ENCODE measurements at regions not wholly inside any gene's neighbourhood (a gene's known extent, or its start where the extent isn't known, plus 50 kb on each side); places are given as distances from the start of the nearest gene placed in this dataset.

GRCh38 chr5:125316391-125316790 is 570.0 kb upstream of the ZNF608 start:
- no peak overlapping the region for H3K27ac Mint-ChIP-seq
- ChIA-PET POLR2A (no interaction called here), CTCF (no interaction called here)
- ATAC-seq: no peak
- H3K4me1 Mint-ChIP-seq (ENCODE audit: low read depth): no peaks in the 10 kb centered on the region
- peaks cover 6% of the 10 kb centered on the region for H3K9me3 Mint-ChIP-seq (ENCODE audit: insufficient read depth)
- no peak overlapping the region for H3K4me3 Mint-ChIP-seq
- no peak for DNase-seq
- no peaks in the 10 kb centered on the region for H3K27me3 Mint-ChIP-seq (ENCODE audit: low read depth)
- no peaks in the 10 kb centered on the region for H3K36me3 Mint-ChIP-seq (ENCODE audit: low read depth)

- no peak overlapping the region for H3K27ac Mint-ChIP-seq
- H3K9me3 Mint-ChIP-seq (ENCODE audit: insufficient read depth): peaks cover 4% of the 10 kb centered on the region
- no peaks in the 10 kb centered on the region for H3K4me1 Mint-ChIP-seq (ENCODE audit: low read depth)
- H3K27me3 Mint-ChIP-seq (ENCODE audit: low read depth): no peaks in the 10 kb centered on the region
- POLR2A ChIA-PET: no interaction called here
- DNase-seq (no peak), ATAC-seq (no peak)
- H3K4me3 Mint-ChIP-seq: no peak overlapping the region
- H3K36me3 Mint-ChIP-seq (ENCODE audit: low read depth): no peaks in the 10 kb centered on the region
- CTCF ChIA-PET: no interaction called here
Measured at GRCh38 chr5:125316915-125317535, 570.6 kb upstream of the ZNF608 start.

- H3K36me3 Mint-ChIP-seq (ENCODE audit: low read depth): no peaks in the 10 kb centered on the region
- ChIA-PET POLR2A (no interaction called here), CTCF (no interaction called here)
- ATAC-seq: no peak
- no peak for DNase-seq
- H3K4me1 Mint-ChIP-seq (ENCODE audit: low read depth): no peaks in the 10 kb centered on the region
- H3K27ac Mint-ChIP-seq: no peak overlapping the region
- no peaks in the 10 kb centered on the region for H3K9me3 Mint-ChIP-seq (ENCODE audit: insufficient read depth)
- H3K27me3 Mint-ChIP-seq (ENCODE audit: low read depth): no peaks in the 10 kb centered on the region
- H3K4me3 Mint-ChIP-seq: no peak overlapping the region
Measured at GRCh38 chr5:125317536-125317995, 571.1 kb upstream of the ZNF608 start.

GRCh38 chr5:125321654-125322053 is 575.2 kb upstream of the ZNF608 start:
- ChIA-PET POLR2A (no interaction called here), CTCF (no interaction called here)
- Mint-ChIP-seq H3K36me3 (ENCODE audit: low read depth) (no peaks in the 10 kb centered on the region), H3K4me3 (no peak overlapping the region), H3K27ac (no peak overlapping the region), H3K4me1 (ENCODE audit: low read depth) (no peaks in the 10 kb centered on the region), H3K27me3 (ENCODE audit: low read depth) (no peaks in the 10 kb centered on the region), H3K9me3 (ENCODE audit: insufficient read depth) (no peaks in the 10 kb centered on the region)
- no peak for ATAC-seq
- no peak for DNase-seq

GRCh38 chr5:125323613-125324012 is 577.2 kb upstream of the ZNF608 start:
- ChIA-PET POLR2A (no interaction called here), CTCF (no interaction called here)
- no peak for DNase-seq
- no peaks in the 10 kb centered on the region for H3K4me1 Mint-ChIP-seq (ENCODE audit: low read depth)
- no peaks in the 10 kb centered on the region for H3K27me3 Mint-ChIP-seq (ENCODE audit: low read depth)
- H3K4me3 Mint-ChIP-seq: no peak overlapping the region
- no peaks in the 10 kb centered on the region for H3K9me3 Mint-ChIP-seq (ENCODE audit: insufficient read depth)
- H3K27ac Mint-ChIP-seq: no peak overlapping the region
- no peaks in the 10 kb centered on the region for H3K36me3 Mint-ChIP-seq (ENCODE audit: low read depth)
- no peak for ATAC-seq

GRCh38 chr5:125325488-125326149 is 579.2 kb upstream of the ZNF608 start:
- CTCF ChIA-PET: no interaction called here
- POLR2A ChIA-PET: no interaction called here
- Mint-ChIP-seq H3K27ac (no peak overlapping the region), H3K27me3 (ENCODE audit: low read depth) (no peaks in the 10 kb centered on the region), H3K4me1 (ENCODE audit: low read depth) (no peaks in the 10 kb centered on the region), H3K9me3 (ENCODE audit: insufficient read depth) (no peaks in the 10 kb centered on the region), H3K36me3 (ENCODE audit: low read depth) (no peaks in the 10 kb centered on the region), H3K4me3 (no peak overlapping the region)
- ATAC-seq (no peak), DNase-seq (no peak)

- ChIA-PET POLR2A (no interaction called here), CTCF (no interaction called here)
- Mint-ChIP-seq H3K4me3 (no peak overlapping the region), H3K27ac (no peak overlapping the region), H3K36me3 (ENCODE audit: low read depth) (no peaks in the 10 kb centered on the region), H3K4me1 (ENCODE audit: low read depth) (no peaks in the 10 kb centered on the region), H3K27me3 (ENCODE audit: low read depth) (no peaks in the 10 kb centered on the region), H3K9me3 (ENCODE audit: insufficient read depth) (no peaks in the 10 kb centered on the region)
- DNase-seq (no peak), ATAC-seq (no peak)
Measured at GRCh38 chr5:125326150-125326510, 579.7 kb upstream of the ZNF608 start.

GRCh38 chr5:125327676-125328075 is 581.2 kb upstream of the ZNF608 start:
- Mint-ChIP-seq H3K27me3 (ENCODE audit: low read depth) (no peaks in the 10 kb centered on the region), H3K27ac (no peak overlapping the region), H3K4me3 (no peak overlapping the region), H3K4me1 (ENCODE audit: low read depth) (no peaks in the 10 kb centered on the region), H3K9me3 (ENCODE audit: insufficient read depth) (no peaks in the 10 kb centered on the region), H3K36me3 (ENCODE audit: low read depth) (no peaks in the 10 kb centered on the region)
- ATAC-seq (no peak), DNase-seq (no peak)
- ChIA-PET CTCF (no interaction called here), POLR2A (no interaction called here)

- DNase-seq (no peak), ATAC-seq (no peak)
- Mint-ChIP-seq H3K9me3 (ENCODE audit: insufficient read depth) (no peaks in the 10 kb centered on the region), H3K4me1 (ENCODE audit: low read depth) (no peaks in the 10 kb centered on the region), H3K27me3 (ENCODE audit: low read depth) (no peaks in the 10 kb centered on the region), H3K4me3 (no peak overlapping the region), H3K36me3 (ENCODE audit: low read depth) (no peaks in the 10 kb centered on the region), H3K27ac (no peak overlapping the region)
- ChIA-PET CTCF (no interaction called here), POLR2A (no interaction called here)
Measured at GRCh38 chr5:125331987-125332598, 585.7 kb upstream of the ZNF608 start.

- ATAC-seq: no peak
- Mint-ChIP-seq H3K4me3 (no peak overlapping the region), H3K4me1 (ENCODE audit: low read depth) (no peaks in the 10 kb centered on the region), H3K9me3 (ENCODE audit: insufficient read depth) (no peaks in the 10 kb centered on the region), H3K27ac (no peak overlapping the region), H3K36me3 (ENCODE audit: low read depth) (no peaks in the 10 kb centered on the region), H3K27me3 (ENCODE audit: low read depth) (no peaks in the 10 kb centered on the region)
- POLR2A ChIA-PET: no interaction called here
- no peak for DNase-seq
- CTCF ChIA-PET: no interaction called here
Measured at GRCh38 chr5:125333416-125333815, 587.0 kb upstream of the ZNF608 start.

GRCh38 chr5:125336401-125336800 is 590.0 kb upstream of the ZNF608 start:
- no peaks in the 10 kb centered on the region for H3K9me3 Mint-ChIP-seq (ENCODE audit: insufficient read depth)
- H3K4me3 Mint-ChIP-seq: no peak overlapping the region
- H3K36me3 Mint-ChIP-seq (ENCODE audit: low read depth): no peaks in the 10 kb centered on the region
- no peak overlapping the region for H3K27ac Mint-ChIP-seq
- no peak for DNase-seq
- ChIA-PET POLR2A (no interaction called here), CTCF (no interaction called here)
- ATAC-seq: no peak
- H3K27me3 Mint-ChIP-seq (ENCODE audit: low read depth): no peaks in the 10 kb centered on the region
- H3K4me1 Mint-ChIP-seq (ENCODE audit: low read depth): no peaks in the 10 kb centered on the region

GRCh38 chr5:125337294-125337693 is 590.9 kb upstream of the ZNF608 start:
- no peaks in the 10 kb centered on the region for H3K36me3 Mint-ChIP-seq (ENCODE audit: low read depth)
- no peaks in the 10 kb centered on the region for H3K27me3 Mint-ChIP-seq (ENCODE audit: low read depth)

More at GRCh38 chr5:125337294-125337693, 590.9 kb upstream of the ZNF608 start:
- DNase-seq: no peak
- POLR2A ChIA-PET: no interaction called here
- Mint-ChIP-seq H3K27ac (no peak overlapping the region), H3K4me1 (ENCODE audit: low read depth) (no peaks in the 10 kb centered on the region), H3K9me3 (ENCODE audit: insufficient read depth) (peaks cover under 1% of the 10 kb centered on the region), H3K4me3 (no peak overlapping the region)
- CTCF ChIA-PET: no interaction called here
- ATAC-seq: no peak
